Bronchial epithelial cell (primary cell): ENCODE measurements at regions not wholly inside any gene's neighbourhood (a gene's known extent, or its start where the extent isn't known, plus 50 kb on each side); places are given as distances from the start of the nearest gene placed in this dataset.

Source experiments
- DNase-seq: peaks from one replicate; pipeline ENCODE4 v3.0.0-alpha.2; 2010; ENCODE audit warnings: low read depth
- FAIRE-seq: peaks from 2 replicates; lab custom pipeline; 2011; peaks lifted over from hg19 to GRCh38; lab: Jason Lieb, UNC
- H3K27me3 ChIP-seq: 2 replicates; pipeline ENCODE4 v1.5.1; 2011; ENCODE audit warnings: low read length; ENCODE audit not compliant: control insufficient read depth, insufficient read depth
- H3K36me3 ChIP-seq: 2 replicates; pipeline ENCODE4 v1.5.1; 2011; ENCODE audit warnings: low read length; ENCODE audit not compliant: control insufficient read depth, insufficient read depth
- H3K4me3 ChIP-seq: 2 replicates; pipeline ENCODE4 v1.5.1; 2011; ENCODE audit warnings: mild to moderate bottlenecking, low read depth, low read length, control low read depth
- TF ChIP-seq, protein P1 (sequence below): IDR thresholded peaks from 2 replicates; pipeline ENCODE4 v1.5.1; 2011; ENCODE audit warnings: mild to moderate bottlenecking, moderate library complexity, low read length, control low read depth, inconsistent platforms; ENCODE audit not compliant: insufficient read depth, severe bottlenecking

DNA sequence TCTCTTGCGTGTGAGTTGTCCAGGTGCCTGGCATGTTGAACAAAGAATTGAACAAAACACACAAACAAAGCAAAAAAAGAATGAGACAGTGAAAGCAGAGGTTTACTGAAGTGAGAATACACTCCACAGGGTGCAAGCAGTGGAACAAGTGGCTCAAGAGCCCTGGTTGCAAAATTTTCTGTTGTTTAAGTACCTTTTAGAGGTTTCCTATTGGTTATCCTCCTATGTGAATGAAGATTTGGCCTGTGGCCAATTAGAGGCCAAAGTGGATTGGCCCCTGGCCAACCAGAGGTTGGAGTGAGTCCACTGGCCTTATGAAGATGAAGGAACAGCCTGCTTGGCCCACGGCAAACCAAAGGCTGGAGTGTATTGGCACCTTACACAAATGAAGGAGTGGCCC lies 1188.5 kb upstream of the NRXN1 start:
- FAIRE-seq (no peak), DNase-seq (no peak)
- TF ChIP-seq, protein P1, sequence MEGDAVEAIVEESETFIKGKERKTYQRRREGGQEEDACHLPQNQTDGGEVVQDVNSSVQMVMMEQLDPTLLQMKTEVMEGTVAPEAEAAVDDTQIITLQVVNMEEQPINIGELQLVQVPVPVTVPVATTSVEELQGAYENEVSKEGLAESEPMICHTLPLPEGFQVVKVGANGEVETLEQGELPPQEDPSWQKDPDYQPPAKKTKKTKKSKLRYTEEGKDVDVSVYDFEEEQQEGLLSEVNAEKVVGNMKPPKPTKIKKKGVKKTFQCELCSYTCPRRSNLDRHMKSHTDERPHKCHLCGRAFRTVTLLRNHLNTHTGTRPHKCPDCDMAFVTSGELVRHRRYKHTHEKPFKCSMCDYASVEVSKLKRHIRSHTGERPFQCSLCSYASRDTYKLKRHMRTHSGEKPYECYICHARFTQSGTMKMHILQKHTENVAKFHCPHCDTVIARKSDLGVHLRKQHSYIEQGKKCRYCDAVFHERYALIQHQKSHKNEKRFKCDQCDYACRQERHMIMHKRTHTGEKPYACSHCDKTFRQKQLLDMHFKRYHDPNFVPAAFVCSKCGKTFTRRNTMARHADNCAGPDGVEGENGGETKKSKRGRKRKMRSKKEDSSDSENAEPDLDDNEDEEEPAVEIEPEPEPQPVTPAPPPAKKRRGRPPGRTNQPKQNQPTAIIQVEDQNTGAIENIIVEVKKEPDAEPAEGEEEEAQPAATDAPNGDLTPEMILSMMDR, result no peak
- H3K36me3 ChIP-seq, result no peaks in the 10 kb centered on the region
- no peaks in the 10 kb centered on the region for H3K27me3 ChIP-seq
- H3K4me3 ChIP-seq, result no peak overlapping the region

DNA sequence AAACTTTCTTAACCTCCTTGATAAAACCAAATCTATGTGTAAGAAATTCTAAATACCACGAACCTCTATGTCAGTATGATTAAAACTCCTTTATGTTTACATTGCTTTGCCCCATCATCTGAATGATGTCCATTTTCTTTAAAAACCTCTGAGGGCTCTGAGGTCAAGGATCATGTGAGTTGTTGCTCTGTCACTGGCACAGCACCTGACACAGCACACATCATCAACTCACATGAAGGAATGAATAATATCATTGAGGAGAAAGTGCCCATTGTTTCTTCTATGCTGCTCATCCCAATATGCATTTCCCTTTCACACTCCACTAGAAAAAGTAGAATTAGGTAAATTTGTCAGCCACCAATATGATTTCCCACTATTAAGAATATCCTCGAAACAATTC lies 1178.7 kb upstream of the NRXN1 start:
- FAIRE-seq, result no peak
- H3K4me3 ChIP-seq, result no peak overlapping the region
- H3K27me3 ChIP-seq, result no peaks in the 10 kb centered on the region
- no peak for DNase-seq
- TF ChIP-seq, protein P1, result no peak
- H3K36me3 ChIP-seq, result no peaks in the 10 kb centered on the region

DNA sequence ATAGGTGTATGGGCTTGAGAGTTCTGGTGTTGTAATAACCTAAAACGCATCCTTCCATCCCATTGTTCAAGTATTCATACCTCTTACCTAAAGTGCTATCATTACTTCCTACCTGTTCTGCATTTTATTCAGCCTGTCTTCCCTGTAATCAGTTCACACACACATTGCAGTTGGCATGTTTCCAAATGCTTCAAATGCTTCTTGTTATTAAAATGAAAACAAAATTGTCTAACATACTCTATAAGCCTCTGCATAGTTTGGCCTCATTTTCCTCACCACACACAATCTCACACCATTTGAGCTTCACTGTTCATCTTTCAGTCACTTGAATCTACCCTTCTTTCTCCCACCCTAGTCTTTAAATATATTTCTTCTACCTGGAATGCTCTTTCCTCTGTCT lies 1178.2 kb upstream of the NRXN1 start:
- FAIRE-seq, result no peak
- H3K27me3 ChIP-seq, result no peaks in the 10 kb centered on the region
- H3K36me3 ChIP-seq, result no peaks in the 10 kb centered on the region
- DNase-seq, result no peak
- TF ChIP-seq, protein P1, result no peak
- H3K4me3 ChIP-seq, result no peak overlapping the region

DNA sequence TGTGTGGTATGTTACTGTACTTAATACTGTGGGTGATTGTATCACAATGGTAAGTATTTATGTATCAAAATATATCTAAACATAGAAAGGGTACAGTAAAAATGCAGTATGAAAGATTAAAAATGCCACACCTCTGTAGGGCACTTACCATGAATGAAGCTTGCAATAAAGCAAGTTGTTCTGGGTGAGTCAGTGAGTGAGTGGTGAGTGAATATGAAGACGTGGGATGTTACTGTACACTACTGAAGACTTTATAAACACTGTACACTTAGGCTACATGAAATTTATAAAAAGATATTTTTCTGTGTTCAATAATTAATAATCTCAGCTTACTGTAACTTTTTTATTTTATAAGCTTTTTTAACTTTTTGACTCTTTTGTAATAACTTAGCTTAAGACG lies 1162.4 kb upstream of the NRXN1 start:
- H3K36me3 ChIP-seq, result no peaks in the 10 kb centered on the region
- H3K27me3 ChIP-seq, result no peaks in the 10 kb centered on the region
- no peak for FAIRE-seq
- TF ChIP-seq, protein P1, result no peak
- H3K4me3 ChIP-seq, result no peak overlapping the region
- DNase-seq, result peak; percentile 1

DNA sequence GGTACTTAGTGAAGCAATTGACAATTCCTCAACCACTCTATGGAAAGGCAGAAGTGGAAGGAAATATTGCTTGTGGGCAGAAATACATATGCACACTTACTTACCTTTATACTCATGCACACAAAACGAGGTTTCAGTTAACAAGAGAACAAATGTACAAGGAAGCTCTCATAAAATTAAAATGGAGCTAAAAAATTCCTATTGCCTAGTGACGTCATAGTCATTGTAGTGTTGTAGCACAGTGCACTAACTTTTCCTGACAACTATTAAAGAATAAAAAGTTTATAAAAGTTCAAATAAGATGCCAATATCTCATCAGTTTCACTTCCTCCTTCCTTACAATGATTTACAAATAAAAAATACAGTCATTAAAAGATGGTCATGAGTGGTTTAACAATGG lies 1161.9 kb upstream of the NRXN1 start:
- Histone ChIP-seq H3K36me3 (no peaks in the 10 kb centered on the region), H3K27me3 (no peaks in the 10 kb centered on the region), H3K4me3 (no peak overlapping the region)
- TF ChIP-seq, protein P1, result no peak
- DNase-seq (no peak), FAIRE-seq (no peak)

DNA sequence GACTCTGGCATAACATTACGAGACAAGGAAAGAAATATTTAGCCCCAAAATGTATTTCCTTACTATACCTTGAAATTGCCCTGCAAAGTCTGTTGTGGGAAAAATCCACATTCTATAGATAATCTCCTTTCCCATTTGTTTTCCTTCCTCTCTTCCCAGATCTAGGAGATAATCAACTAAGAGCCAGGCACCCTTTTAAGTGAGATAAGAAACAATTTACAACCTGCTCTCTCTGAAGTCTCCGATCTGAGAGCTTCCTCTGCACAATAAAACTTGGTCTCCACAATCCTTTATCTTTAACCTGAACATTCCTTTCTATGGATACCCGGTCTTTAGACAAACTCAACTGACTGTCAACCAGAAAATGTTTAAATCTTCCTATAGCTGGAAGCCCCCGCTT lies 1160.7 kb upstream of the NRXN1 start:
- no peaks in the 10 kb centered on the region for H3K27me3 ChIP-seq
- TF ChIP-seq, protein P1, result no peak
- FAIRE-seq (no peak), DNase-seq (no peak)
- H3K36me3 ChIP-seq, result no peaks in the 10 kb centered on the region
- no peak overlapping the region for H3K4me3 ChIP-seq
